Smooth muscle cell (in vitro differentiated cells): ENCODE measurements at regions not wholly inside any gene's neighbourhood (a gene's known extent, or its start where the extent isn't known, plus 50 kb on each side); places are given as distances from the start of the nearest gene placed in this dataset.

Source experiments
- DNase-seq: peaks from one replicate; lab custom pipeline; 2025; ENCODE audit not compliant: unreplicated experiment; lab: John Stamatoyannopoulos, UW
- H2AFZ ChIP-seq: fragments of 200-600 bp; sonication (generic); 2 replicates; pipeline ENCODE4 v1.6.0; 2016; ENCODE audit warnings: antibody characterized with exemption, low read depth, mild to moderate bottlenecking
- H3F3A ChIP-seq: fragments of 200-600 bp; sonication (generic); 2 replicates; pipeline ENCODE4 v1.6.0; 2017; ENCODE audit warnings: antibody characterized with exemption, low read depth
- H3K27ac ChIP-seq: fragments of 200-600 bp; sonication (generic); 2 replicates; pipeline ENCODE4 v1.5.1; 2016; ENCODE audit warnings: low read depth, mild to moderate bottlenecking
- H3K27me3 ChIP-seq: fragments of 200-600 bp; sonication (generic); 2 replicates; pipeline ENCODE4 v1.6.1; 2016; ENCODE audit warnings: low read depth, mild to moderate bottlenecking
- H3K36me3 ChIP-seq: fragments of 200-600 bp; sonication (generic); 2 replicates; pipeline ENCODE4 v1.5.1; 2016; ENCODE audit warnings: low read depth
- H3K4me1 ChIP-seq: fragments of 200-600 bp; sonication (generic); 2 replicates; pipeline ENCODE4 v1.5.1; 2016; ENCODE audit warnings: low read depth
- H3K4me2 ChIP-seq: fragments of 200-600 bp; sonication (generic); 2 replicates; pipeline ENCODE4 v1.6.0; 2016; ENCODE audit warnings: mild to moderate bottlenecking
- H3K4me3 ChIP-seq: fragments of 200-600 bp; sonication (generic); 2 replicates; pipeline ENCODE4 v1.5.1; 2016; ENCODE audit warnings: mild to moderate bottlenecking
- H3K79me2 ChIP-seq: fragments of 200-600 bp; sonication (generic); 2 replicates; pipeline ENCODE4 v1.6.0; 2016; ENCODE audit warnings: low read depth, mild to moderate bottlenecking
- H3K9ac ChIP-seq: fragments of 200-600 bp; sonication (generic); 2 replicates; pipeline ENCODE4 v1.6.0; 2016; ENCODE audit warnings: low read depth
- H3K9me3 ChIP-seq: fragments of 200-600 bp; sonication (generic); replicated peaks from 2 replicates; pipeline ENCODE4 v1.5.1; 2016; ENCODE audit warnings: low read depth
- H4K20me1 ChIP-seq: fragments of 200-600 bp; sonication (generic); 2 replicates; pipeline ENCODE4 v1.6.0; 2016; ENCODE audit warnings: low read depth
- CTCF ChIP-seq: fragments of 200-600 bp; sonication (generic); IDR thresholded peaks from 2 replicates; pipeline ENCODE4 v1.5.1; 2017; ENCODE audit warnings: borderline replicate concordance, mild to moderate bottlenecking, antibody characterized with exemption; ENCODE audit not compliant: insufficient read depth, poor library complexity, severe bottlenecking
- WGBS: methylation state at CpG from one replicate; pipeline ENCODE4 v1.1.7; 2016; ENCODE audit warnings: low lambda C conversion rate; 5-methylcytosine and 5-hydroxymethylcytosine counted together

- Histone ChIP-seq H3K9ac (no peak overlapping the region), H3K36me3 (no peaks in the 10 kb centered on the region), H3K9me3 (no peaks in the 10 kb centered on the region), H3K79me2 (no peaks in the 10 kb centered on the region), H3K4me1 (no peaks in the 10 kb centered on the region), H4K20me1 (no peaks in the 10 kb centered on the region), H3K4me3 (no peak overlapping the region), H3K4me2 (no peak overlapping the region), H3K27me3 (peaks cover 15% of the 10 kb centered on the region), H2AFZ (no peak overlapping the region), H3K27ac (no peak overlapping the region), H3F3A (no peaks in the 10 kb centered on the region)
- DNase-seq: no peak
- WGBS: 83% methylated on average over 19 of the region's 19 CpGs
- TF ChIP-seq CTCF: no peak
Measured at GRCh38 chr7:131689662-131690234, 133.3 kb upstream of the PODXL start.

- Histone ChIP-seq H3K27ac (no peak overlapping the region), H4K20me1 (no peaks in the 10 kb centered on the region), H2AFZ (no peak overlapping the region), H3K4me3 (no peak overlapping the region), H3K9ac (no peak overlapping the region), H3K27me3 (peaks cover 15% of the 10 kb centered on the region), H3F3A (no peaks in the 10 kb centered on the region), H3K9me3 (no peaks in the 10 kb centered on the region), H3K79me2 (no peaks in the 10 kb centered on the region), H3K4me2 (no peak overlapping the region), H3K36me3 (no peaks in the 10 kb centered on the region), H3K4me1 (no peaks in the 10 kb centered on the region)
- DNase-seq: peak; percentile 29
- peak; percentile 98 for TF ChIP-seq CTCF
- 68% methylated on average over 12 of the region's 12 CpGs for WGBS
Measured at GRCh38 chr7:131688738-131689661, 132.6 kb upstream of the PODXL start.

GRCh38 chr7:131687296-131687695 lies 130.9 kb upstream of the PODXL start:
- Histone ChIP-seq H3K4me1 (no peaks in the 10 kb centered on the region), H3K79me2 (no peaks in the 10 kb centered on the region), H2AFZ (no peak overlapping the region), H3K4me3 (no peak overlapping the region), H3K9me3 (no peaks in the 10 kb centered on the region), H3K27ac (no peak overlapping the region), H3F3A (no peaks in the 10 kb centered on the region), H4K20me1 (no peaks in the 10 kb centered on the region), H3K27me3 (peaks cover 15% of the 10 kb centered on the region), H3K4me2 (no peak overlapping the region), H3K36me3 (no peaks in the 10 kb centered on the region), H3K9ac (no peak overlapping the region)
- TF ChIP-seq CTCF: no peak
- no peak for DNase-seq
- 88% methylated on average over 9 of the region's 9 CpGs for WGBS
